Stimulated activated naive CD8-positive, alpha-beta T cell treated with anti-CD3 and anti-CD28 coated beads, Interleukin-15, Interleukin-2, amounts not matched to agents 100 ng/mL and 50 ng/mL, for 24 hours (primary cell): ENCODE measurements at regions not wholly inside any gene's neighbourhood (a gene's known extent, or its start where the extent isn't known, plus 50 kb on each side); places are given as distances from the start of the nearest gene placed in this dataset.

Experiments
- H3K27ac Mint-ChIP-seq: one replicate; pipeline ENCODE4 v1.8.0; 2021; ENCODE audit warnings: mild to moderate bottlenecking, mixed read lengths
- H3K27me3 Mint-ChIP-seq: one replicate; pipeline ENCODE4 v1.8.0; 2021; ENCODE audit warnings: mixed read lengths
- H3K36me3 Mint-ChIP-seq: one replicate; pipeline ENCODE4 v1.8.0; 2021; ENCODE audit warnings: low read depth, mixed read lengths
- H3K4me1 Mint-ChIP-seq: one replicate; pipeline ENCODE4 v1.8.0; 2021; ENCODE audit warnings: low read depth, mixed read lengths
- H3K4me3 Mint-ChIP-seq: one replicate; pipeline ENCODE4 v1.8.0; 2021; ENCODE audit warnings: mild to moderate bottlenecking, mixed read lengths
- H3K9me3 Mint-ChIP-seq: one replicate; pipeline ENCODE4 v1.8.0; 2021; ENCODE audit warnings: mixed read lengths

- Mint-ChIP-seq H3K9me3 (no peaks in the 10 kb centered on the region), H3K4me1 (no peaks in the 10 kb centered on the region), H3K36me3 (no peaks in the 10 kb centered on the region), H3K27ac (no peak overlapping the region), H3K4me3 (no peak overlapping the region), H3K27me3 (peaks cover 3% of the 10 kb centered on the region)
Measured at GRCh38 chr2:221282386-221282785, 289.7 kb downstream of the EPHA4 start.

- no peaks in the 10 kb centered on the region for H3K36me3 Mint-ChIP-seq
- no peak overlapping the region for H3K27ac Mint-ChIP-seq
- H3K4me1 Mint-ChIP-seq: no peaks in the 10 kb centered on the region
- no peak overlapping the region for H3K4me3 Mint-ChIP-seq
- no peaks in the 10 kb centered on the region for H3K9me3 Mint-ChIP-seq
- H3K27me3 Mint-ChIP-seq: no peaks in the 10 kb centered on the region
Measured at GRCh38 chr2:221283896-221284545, 288.1 kb downstream of the EPHA4 start.

DNA sequence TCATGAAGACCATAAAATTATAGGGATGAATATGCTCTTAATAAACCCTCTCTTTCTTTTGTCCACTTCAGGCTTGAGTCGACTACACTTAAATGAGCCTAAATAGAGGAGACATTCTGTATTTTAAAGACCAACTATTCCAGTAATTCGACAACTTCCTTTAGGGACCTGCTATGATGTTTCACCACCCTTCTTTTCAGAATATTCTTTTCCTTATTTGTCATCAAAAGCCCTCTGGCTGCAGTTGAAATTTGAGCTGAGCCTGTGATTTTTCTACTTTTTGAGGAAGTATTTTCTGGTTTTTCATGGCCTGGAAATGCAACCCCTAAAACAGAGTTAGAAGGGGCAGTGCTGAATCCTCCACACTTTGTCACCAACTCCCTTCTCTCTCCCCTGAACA, 287.0 kb downstream of the EPHA4 start:
- Mint-ChIP-seq H3K4me1 (no peaks in the 10 kb centered on the region), H3K9me3 (no peaks in the 10 kb centered on the region), H3K27me3 (no peaks in the 10 kb centered on the region), H3K4me3 (no peak overlapping the region), H3K27ac (no peak overlapping the region), H3K36me3 (no peaks in the 10 kb centered on the region)

- H3K9me3 Mint-ChIP-seq: no peaks in the 10 kb centered on the region
- no peak overlapping the region for H3K4me3 Mint-ChIP-seq
- no peaks in the 10 kb centered on the region for H3K27me3 Mint-ChIP-seq
- H3K4me1 Mint-ChIP-seq: no peaks in the 10 kb centered on the region
- no peak overlapping the region for H3K27ac Mint-ChIP-seq
- no peaks in the 10 kb centered on the region for H3K36me3 Mint-ChIP-seq
Measured at GRCh38 chr2:221286406-221286805, 285.7 kb downstream of the EPHA4 start.

DNA sequence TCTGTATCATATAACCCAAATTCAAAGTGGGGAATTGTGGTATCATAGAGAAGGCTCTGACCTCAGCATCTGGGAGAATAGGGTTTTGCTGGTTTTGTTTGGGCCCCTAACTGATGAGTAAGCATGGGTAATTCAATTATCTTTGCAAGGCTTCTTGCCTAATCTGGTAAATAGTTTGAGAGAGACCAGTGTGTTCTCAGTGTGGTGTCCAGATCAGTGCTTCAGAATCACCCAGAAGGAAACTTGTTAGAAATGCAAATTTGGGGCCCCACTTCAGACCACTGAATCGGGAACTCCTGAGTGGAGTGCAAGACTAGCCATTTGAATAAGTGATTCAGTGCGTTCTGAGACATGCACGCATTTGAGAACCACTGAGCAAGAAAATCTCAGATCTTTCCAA, 282.7 kb downstream of the EPHA4 start:
- Mint-ChIP-seq H3K4me3 (no peak overlapping the region), H3K27me3 (no peaks in the 10 kb centered on the region), H3K4me1 (no peaks in the 10 kb centered on the region), H3K36me3 (no peaks in the 10 kb centered on the region), H3K9me3 (no peaks in the 10 kb centered on the region), H3K27ac (no peak overlapping the region)

GRCh38 chr2:221289846-221290245, 282.3 kb downstream of the EPHA4 start:
- no peak overlapping the region for H3K4me3 Mint-ChIP-seq
- no peaks in the 10 kb centered on the region for H3K4me1 Mint-ChIP-seq
- no peaks in the 10 kb centered on the region for H3K27me3 Mint-ChIP-seq
- no peaks in the 10 kb centered on the region for H3K36me3 Mint-ChIP-seq
- H3K9me3 Mint-ChIP-seq: no peaks in the 10 kb centered on the region
- H3K27ac Mint-ChIP-seq: no peak overlapping the region

GRCh38 chr2:221293949-221294742, 278.0 kb downstream of the EPHA4 start:
- Mint-ChIP-seq H3K27ac (no peak overlapping the region), H3K4me1 (peaks cover 3% of the 10 kb centered on the region), H3K4me3 (no peak overlapping the region), H3K36me3 (no peaks in the 10 kb centered on the region), H3K27me3 (peaks cover 10% of the 10 kb centered on the region), H3K9me3 (no peaks in the 10 kb centered on the region)

GRCh38 chr2:221304916-221305315, 267.2 kb downstream of the EPHA4 start:
- Mint-ChIP-seq H3K9me3 (no peaks in the 10 kb centered on the region), H3K27me3 (no peaks in the 10 kb centered on the region), H3K27ac (no peak overlapping the region), H3K4me3 (no peak overlapping the region), H3K4me1 (no peaks in the 10 kb centered on the region), H3K36me3 (no peaks in the 10 kb centered on the region)

DNA sequence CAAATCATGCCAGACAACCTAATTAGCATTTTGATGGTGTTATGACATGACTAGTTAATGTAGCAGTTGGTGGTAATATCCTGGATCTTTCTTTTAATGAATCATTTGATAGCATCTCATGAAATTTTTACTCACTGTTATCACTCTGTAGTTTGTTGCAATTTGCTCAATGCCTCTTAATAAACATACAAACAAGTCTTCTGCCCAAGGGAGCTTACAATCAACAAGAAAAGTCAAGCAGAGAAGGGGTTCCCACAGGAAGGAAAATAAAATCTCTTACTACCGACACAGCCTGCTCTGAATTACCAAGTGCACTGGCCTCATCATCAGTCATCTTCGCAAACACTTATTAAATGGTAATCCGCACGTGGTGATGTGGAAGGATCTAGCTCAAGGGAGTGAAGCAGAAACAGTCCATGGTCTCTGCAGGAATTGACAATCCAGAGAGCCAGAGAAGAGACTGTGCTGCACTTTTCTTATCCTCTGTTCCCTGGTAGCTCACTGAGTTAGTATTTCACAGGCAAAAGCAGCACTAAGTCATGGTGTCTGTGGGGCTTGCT, 263.5 kb downstream of the EPHA4 start:
- H3K4me1 Mint-ChIP-seq: no peaks in the 10 kb centered on the region
- no peaks in the 10 kb centered on the region for H3K36me3 Mint-ChIP-seq
- no peak overlapping the region for H3K27ac Mint-ChIP-seq
- no peaks in the 10 kb centered on the region for H3K27me3 Mint-ChIP-seq
- no peaks in the 10 kb centered on the region for H3K9me3 Mint-ChIP-seq
- H3K4me3 Mint-ChIP-seq: no peak overlapping the region

DNA sequence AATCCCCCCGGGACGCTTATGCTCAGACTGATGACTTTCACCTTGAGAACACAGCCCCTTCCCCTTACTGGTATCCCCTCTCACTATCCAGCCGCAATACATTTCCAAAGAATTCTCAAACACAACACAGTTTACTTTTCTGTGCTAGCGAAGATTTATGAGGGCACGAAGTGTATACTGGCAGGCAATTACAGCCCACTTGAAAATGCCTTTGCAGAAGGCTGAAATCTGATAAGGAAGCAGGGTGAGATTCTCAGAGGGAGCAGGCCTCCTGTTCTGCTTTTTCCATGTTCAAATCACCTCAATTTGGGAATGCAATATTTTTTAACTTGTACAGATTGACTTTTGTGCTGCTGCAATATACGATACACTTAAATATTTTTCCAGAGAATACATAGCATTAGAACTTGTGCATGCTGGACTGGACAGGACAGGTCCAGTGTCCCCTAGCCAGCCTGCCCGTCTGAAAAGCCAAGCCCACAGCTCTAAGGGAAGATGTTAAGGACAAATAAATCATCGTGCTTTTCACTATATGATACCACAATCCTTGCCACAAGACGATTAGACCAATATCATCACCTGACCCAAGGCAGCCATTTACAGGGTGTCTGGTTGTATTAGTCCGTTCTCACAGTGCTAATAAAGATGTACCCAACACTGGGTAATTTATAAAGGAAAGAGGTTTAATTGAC, 262.1 kb downstream of the EPHA4 start:
- H3K4me3 Mint-ChIP-seq: no peak overlapping the region
- no peak overlapping the region for H3K27ac Mint-ChIP-seq
- H3K9me3 Mint-ChIP-seq: no peaks in the 10 kb centered on the region
- no peaks in the 10 kb centered on the region for H3K4me1 Mint-ChIP-seq
- no peaks in the 10 kb centered on the region for H3K36me3 Mint-ChIP-seq
- H3K27me3 Mint-ChIP-seq: no peaks in the 10 kb centered on the region

DNA sequence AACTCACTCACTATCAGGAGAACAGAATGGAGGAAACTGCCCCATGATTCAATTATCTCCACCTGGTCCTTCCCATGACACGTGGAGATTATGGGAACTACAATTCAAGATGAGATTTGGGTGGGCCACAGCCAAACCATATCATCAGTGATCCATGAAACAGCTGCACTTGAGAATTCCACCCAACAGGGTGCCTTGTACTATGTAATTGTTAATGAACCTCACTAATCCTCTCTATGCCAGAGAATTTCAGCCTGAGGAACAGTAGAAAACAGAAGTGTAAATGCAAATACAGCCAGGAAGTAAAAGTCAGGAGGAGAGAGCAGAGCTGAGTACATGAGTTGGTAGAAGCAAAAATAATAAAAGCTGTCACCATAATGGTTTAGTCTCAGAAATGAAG, 261.4 kb downstream of the EPHA4 start:
- Mint-ChIP-seq H3K9me3 (no peaks in the 10 kb centered on the region), H3K4me3 (no peak overlapping the region), H3K27me3 (no peaks in the 10 kb centered on the region), H3K4me1 (no peaks in the 10 kb centered on the region), H3K36me3 (no peaks in the 10 kb centered on the region), H3K27ac (no peak overlapping the region)

DNA sequence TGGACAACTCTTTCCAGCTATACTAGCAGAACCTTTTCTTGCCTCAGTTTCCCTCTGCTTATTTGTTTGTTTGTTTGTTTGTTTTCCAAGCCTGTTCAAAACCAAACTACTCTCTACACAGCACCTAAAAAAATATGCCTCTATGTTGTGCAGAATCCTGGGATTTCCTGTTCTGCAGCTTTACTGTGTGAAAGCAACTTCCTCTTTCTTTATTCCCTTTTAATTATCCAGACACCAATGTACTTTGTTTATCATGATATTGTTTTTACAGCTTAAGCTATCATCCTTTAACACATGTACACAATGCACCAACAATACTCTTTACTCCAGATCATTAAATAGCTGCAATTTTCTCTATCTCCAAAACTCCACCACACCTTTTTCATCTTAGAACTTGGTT, 259.5 kb downstream of the EPHA4 start:
- H3K4me1 Mint-ChIP-seq: no peaks in the 10 kb centered on the region
- H3K4me3 Mint-ChIP-seq: no peak overlapping the region

GRCh38 chr2:221314786-221315185, 257.3 kb downstream of the EPHA4 start:
- no peaks in the 10 kb centered on the region for H3K4me1 Mint-ChIP-seq
- peaks cover 14% of the 10 kb centered on the region for H3K27me3 Mint-ChIP-seq
- no peak overlapping the region for H3K4me3 Mint-ChIP-seq
- no peaks in the 10 kb centered on the region for H3K36me3 Mint-ChIP-seq
- no peak overlapping the region for H3K27ac Mint-ChIP-seq
- H3K9me3 Mint-ChIP-seq: no peaks in the 10 kb centered on the region

More for the DNA sequence above, 259.5 kb downstream of the EPHA4 start:
- H3K27me3 Mint-ChIP-seq: peaks cover 2% of the 10 kb centered on the region
- H3K27ac Mint-ChIP-seq: no peak overlapping the region
- H3K36me3 Mint-ChIP-seq: no peaks in the 10 kb centered on the region
- H3K9me3 Mint-ChIP-seq: no peaks in the 10 kb centered on the region

DNA sequence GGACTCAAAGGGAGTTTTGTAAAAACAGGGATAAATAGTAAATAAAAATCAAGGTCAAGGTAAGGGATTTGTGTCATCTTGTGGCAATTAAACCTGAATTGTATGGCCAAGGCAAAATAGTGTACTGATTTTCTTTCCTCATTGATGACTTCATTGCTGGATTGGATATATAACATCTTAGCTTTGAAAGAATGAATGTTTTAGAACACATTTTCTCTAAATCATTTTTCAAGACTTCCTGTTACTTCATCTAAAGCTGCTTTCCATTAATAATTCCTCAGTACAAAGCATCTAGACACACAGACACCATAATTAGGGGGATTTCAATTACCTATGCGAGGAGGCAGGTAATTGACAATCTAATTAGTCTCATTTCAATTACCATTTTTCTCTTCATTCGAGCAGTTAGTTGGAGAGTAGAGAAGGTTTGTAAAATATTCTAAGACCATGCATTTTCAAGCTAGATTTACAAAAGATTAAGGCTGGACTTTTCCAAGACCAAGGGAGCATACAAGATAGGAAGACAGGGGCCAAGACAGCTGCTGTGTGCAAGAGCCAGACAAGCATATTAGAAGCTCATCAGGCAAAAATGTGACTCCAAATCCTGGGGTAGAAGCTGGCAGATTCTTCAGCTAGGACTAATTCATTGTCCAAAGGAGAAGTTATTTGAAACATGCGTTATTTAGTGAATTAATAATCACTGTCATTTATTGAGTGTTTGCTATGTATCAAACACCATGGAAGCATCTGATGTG, 253.6 kb downstream of the EPHA4 start:
- Mint-ChIP-seq H3K27ac (no peak overlapping the region), H3K36me3 (no peaks in the 10 kb centered on the region), H3K4me3 (no peak overlapping the region), H3K27me3 (peaks cover 19% of the 10 kb centered on the region), H3K4me1 (no peaks in the 10 kb centered on the region), H3K9me3 (no peaks in the 10 kb centered on the region)
